Stomach smooth muscle (tissue), 2 donors: ENCODE measurements at regions not wholly inside any gene's neighbourhood (a gene's known extent, or its start where the extent isn't known, plus 50 kb on each side); places are given as distances from the start of the nearest gene placed in this dataset.

ENCODE experiments used
- H3K27ac ChIP-seq: one replicate; pipeline ENCODE4 v1.7.0; 2013; ENCODE audit warnings: mild to moderate bottlenecking, low read length, inconsistent platforms
- H3K27me3 ChIP-seq, 2 donors: one replicate each; pipeline ENCODE4 v1.7.0; 2013; ENCODE audit warnings: low read length in 2 of 2; ENCODE audit not compliant: insufficient read depth in 2 of 2, control insufficient read depth in 1 of 2
- H3K36me3 ChIP-seq, 2 donors: one replicate each; pipeline ENCODE4 v1.7.0; 2013; ENCODE audit warnings: low read length in 2 of 2; ENCODE audit not compliant: control insufficient read depth in 2 of 2, insufficient read depth in 2 of 2
- H3K4me1 ChIP-seq: one replicate; pipeline ENCODE4 v1.7.0; 2013; ENCODE audit warnings: low read length; ENCODE audit not compliant: control insufficient read depth, insufficient read depth
- H3K4me3 ChIP-seq, 2 donors: one replicate each; pipeline ENCODE4 v1.7.0; 2013; ENCODE audit warnings: low read length in 2 of 2
- H3K9ac ChIP-seq, 2 donors: one replicate each; pipeline ENCODE4 v1.7.0; 2013; ENCODE audit warnings: low read length in 2 of 2, mild to moderate bottlenecking in 1 of 2
- H3K9me3 ChIP-seq, 2 donors: one replicate each; pipeline ENCODE4 v1.7.0; 2013; ENCODE audit warnings: low read length in 2 of 2; ENCODE audit not compliant: control insufficient read depth in 2 of 2
- donor health status: healthy.
- donor health status: Pancreatic carcinoma.

GRCh38 chr12:76242813-76243550 is 105.2 kb downstream of the BBS10 start:
- no peak overlapping the region for H3K4me3 ChIP-seq
- no peaks in the 10 kb centered on the region for H3K27me3 ChIP-seq
- H3K4me1 ChIP-seq, result no peaks in the 10 kb centered on the region
- H3K27ac ChIP-seq, result no peak overlapping the region
- H3K9me3 ChIP-seq, result no peaks in the 10 kb centered on the region
- H3K9ac ChIP-seq, result no peak overlapping the region
- no peaks in the 10 kb centered on the region for H3K36me3 ChIP-seq

- no peak overlapping the region for H3K9ac ChIP-seq
- H3K27ac ChIP-seq, result no peak overlapping the region
- H3K4me1 ChIP-seq, result no peaks in the 10 kb centered on the region
- no peaks in the 10 kb centered on the region for H3K9me3 ChIP-seq
- H3K4me3 ChIP-seq, result no peak overlapping the region
- H3K36me3 ChIP-seq, result no peaks in the 10 kb centered on the region
- H3K27me3 ChIP-seq, result no peaks in the 10 kb centered on the region
These were observed 106.8 kb downstream of the BBS10 start for GRCh38 chr12:76241371-76241770.

GRCh38 chr12:76240281-76240680 is 107.9 kb downstream of the BBS10 start:
- Histone ChIP-seq H3K4me3 (no peak overlapping the region), H3K27me3 (no peaks in the 10 kb centered on the region), H3K27ac (no peak overlapping the region), H3K9ac (no peak overlapping the region), H3K9me3 (no peaks in the 10 kb centered on the region), H3K4me1 (no peaks in the 10 kb centered on the region), H3K36me3 (no peaks in the 10 kb centered on the region)

- Histone ChIP-seq H3K9ac (no peak overlapping the region), H3K27me3 (no peaks in the 10 kb centered on the region), H3K4me3 (no peak overlapping the region), H3K27ac (no peak overlapping the region), H3K36me3 (no peaks in the 10 kb centered on the region), H3K4me1 (no peaks in the 10 kb centered on the region), H3K9me3 (no peaks in the 10 kb centered on the region)
These were observed 109.5 kb downstream of the BBS10 start for GRCh38 chr12:76238688-76239087.

- Histone ChIP-seq H3K9ac (no peak overlapping the region), H3K4me3 (no peak overlapping the region), H3K9me3 (no peaks in the 10 kb centered on the region), H3K36me3 (no peaks in the 10 kb centered on the region), H3K27ac (no peak overlapping the region), H3K27me3 (no peaks in the 10 kb centered on the region), H3K4me1 (no peaks in the 10 kb centered on the region)
These were observed 111.0 kb downstream of the BBS10 start for GRCh38 chr12:76237086-76237701.

GRCh38 chr12:76236640-76237039 is 111.6 kb downstream of the BBS10 start:
- Histone ChIP-seq H3K9ac (no peak overlapping the region), H3K36me3 (no peaks in the 10 kb centered on the region), H3K27me3 (no peaks in the 10 kb centered on the region), H3K4me1 (no peaks in the 10 kb centered on the region), H3K27ac (no peak overlapping the region), H3K9me3 (no peaks in the 10 kb centered on the region), H3K4me3 (no peak overlapping the region)

GRCh38 chr12:76234741-76235140 is 113.5 kb downstream of the BBS10 start:
- no peak overlapping the region for H3K27ac ChIP-seq
- no peaks in the 10 kb centered on the region for H3K4me1 ChIP-seq
- no peak overlapping the region for H3K9ac ChIP-seq
- H3K9me3 ChIP-seq, result no peaks in the 10 kb centered on the region
- no peak overlapping the region for H3K4me3 ChIP-seq
- H3K36me3 ChIP-seq, result no peaks in the 10 kb centered on the region
- no peaks in the 10 kb centered on the region for H3K27me3 ChIP-seq

- H3K27me3 ChIP-seq, result no peaks in the 10 kb centered on the region
- H3K9ac ChIP-seq, result no peak overlapping the region
- H3K4me3 ChIP-seq, result no peak overlapping the region
- H3K4me1 ChIP-seq, result no peaks in the 10 kb centered on the region
- H3K27ac ChIP-seq, result no peak overlapping the region
- H3K9me3 ChIP-seq, result no peaks in the 10 kb centered on the region
- H3K36me3 ChIP-seq, result no peaks in the 10 kb centered on the region
These were observed 116.2 kb downstream of the BBS10 start for GRCh38 chr12:76232013-76232412.

GRCh38 chr12:76226956-76227355 is 121.3 kb downstream of the BBS10 start:
- H3K9ac ChIP-seq, result no peak overlapping the region
- no peaks in the 10 kb centered on the region for H3K9me3 ChIP-seq
- H3K27me3 ChIP-seq, result no peaks in the 10 kb centered on the region
- H3K36me3 ChIP-seq, result no peaks in the 10 kb centered on the region
- H3K4me1 ChIP-seq, result no peaks in the 10 kb centered on the region
- no peak overlapping the region for H3K4me3 ChIP-seq
- no peak overlapping the region for H3K27ac ChIP-seq

- H3K36me3 ChIP-seq, result no peaks in the 10 kb centered on the region
These were observed 121.8 kb downstream of the BBS10 start for GRCh38 chr12:76226397-76226796.

GRCh38 chr12:76223869-76224268 is 124.3 kb downstream of the BBS10 start:
- H3K9ac ChIP-seq, result no peak overlapping the region
- no peaks in the 10 kb centered on the region for H3K36me3 ChIP-seq
- no peak overlapping the region for H3K27ac ChIP-seq
- H3K4me3 ChIP-seq, result no peak overlapping the region
- no peaks in the 10 kb centered on the region for H3K9me3 ChIP-seq
- H3K27me3 ChIP-seq, result no peaks in the 10 kb centered on the region
- H3K4me1 ChIP-seq, result no peaks in the 10 kb centered on the region

More at GRCh38 chr12:76226397-76226796, 121.8 kb downstream of the BBS10 start:
- Histone ChIP-seq H3K4me3 (no peak overlapping the region), H3K9me3 (no peaks in the 10 kb centered on the region), H3K27ac (no peak overlapping the region), H3K27me3 (no peaks in the 10 kb centered on the region), H3K4me1 (no peaks in the 10 kb centered on the region), H3K9ac (no peak overlapping the region)
